Activated T-helper 9 cell treated with anti-CD3 and anti-CD28 coated beads, Interleukin-2, amount 50 U/mL, for 16 hours (primary cell): ENCODE measurements at regions not wholly inside any gene's neighbourhood (a gene's known extent, or its start where the extent isn't known, plus 50 kb on each side); places are given as distances from the start of the nearest gene placed in this dataset.

Source experiments
- DNase-seq: peaks from one replicate; pipeline ENCODE4 v3.0.0-alpha.2; 2020; ENCODE audit warnings: low read depth

- DNase-seq = no peak
Measured at GRCh38 chr5:152270096-152270495, 135.0 kb downstream of the NMUR2 start.

GRCh38 chr5:152269533-152269932 lies 135.5 kb downstream of the NMUR2 start:
- DNase-seq = no peak

DNA sequence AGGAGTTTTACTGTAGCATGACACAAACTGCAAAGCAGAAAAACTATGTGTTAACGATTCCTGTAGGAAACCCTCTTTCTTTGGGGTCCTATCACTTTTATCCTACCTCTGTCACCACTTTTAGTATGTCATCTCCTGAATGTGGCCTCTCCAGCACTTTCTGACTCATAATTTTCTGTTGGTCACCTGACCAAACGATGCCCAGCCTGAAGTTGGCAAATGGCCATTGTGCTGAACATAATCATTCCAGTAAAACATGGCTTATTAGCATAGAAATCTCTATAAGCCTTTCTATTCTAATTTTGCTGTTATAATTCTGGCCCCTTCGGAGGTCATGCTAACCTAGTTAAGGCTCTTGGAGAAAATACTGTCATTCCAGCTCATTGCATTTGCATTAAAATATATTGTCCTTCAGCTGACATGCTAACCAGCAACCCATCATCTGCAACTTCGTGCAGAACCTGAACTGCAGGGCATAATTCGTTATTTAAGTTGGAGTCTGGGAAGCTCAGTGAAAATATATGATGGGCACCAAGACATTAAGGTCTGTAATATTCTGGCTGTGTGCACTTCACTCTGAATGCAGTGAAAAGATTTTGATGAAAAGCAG lies 140.3 kb downstream of the NMUR2 start:
- DNase-seq = no peak

GRCh38 chr5:152262667-152263066 lies 142.4 kb downstream of the NMUR2 start:
- DNase-seq = no peak

- no peak for DNase-seq
Measured at GRCh38 chr5:152260940-152261339, 144.1 kb downstream of the NMUR2 start.

DNA sequence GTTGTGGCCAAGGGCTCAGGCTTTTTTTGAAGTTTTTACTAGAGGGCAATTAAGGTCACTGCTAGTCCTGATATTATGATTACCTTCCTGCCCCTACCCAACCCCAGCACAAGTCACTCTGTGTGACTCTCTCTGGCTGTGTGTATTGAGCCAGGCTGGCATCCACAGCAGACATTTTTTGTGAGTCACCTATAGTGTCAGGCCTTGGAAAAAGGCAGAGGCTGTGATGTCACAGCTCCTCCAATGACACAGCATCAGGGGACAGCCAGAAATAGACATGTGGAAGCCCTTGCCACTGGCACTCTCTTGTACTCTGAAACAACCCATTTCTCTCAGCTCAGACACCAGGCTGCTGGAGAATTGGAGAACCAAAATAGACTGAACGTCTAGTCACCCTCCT lies 145.4 kb downstream of the NMUR2 start:
- no peak for DNase-seq

DNA sequence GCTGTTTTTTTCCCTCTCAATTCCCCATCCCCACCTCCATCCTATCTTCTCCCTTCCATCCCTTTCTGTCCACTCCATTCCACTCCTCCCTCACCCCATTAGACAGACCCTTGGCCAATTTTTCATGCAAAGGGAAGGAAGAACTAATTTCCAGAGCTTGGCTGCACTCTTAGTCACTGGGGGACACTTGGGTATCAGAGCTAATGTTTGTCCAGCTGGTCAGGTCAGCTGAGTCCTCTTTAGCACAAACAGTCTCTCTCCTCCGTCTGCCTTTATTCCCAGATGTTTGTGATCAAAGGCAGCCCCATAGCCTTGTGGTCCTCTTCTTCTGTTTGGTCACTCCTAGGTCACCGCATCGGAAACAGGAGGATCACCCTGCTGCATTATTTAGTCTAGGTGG lies 148.5 kb downstream of the NMUR2 start:
- DNase-seq = no peak

DNA sequence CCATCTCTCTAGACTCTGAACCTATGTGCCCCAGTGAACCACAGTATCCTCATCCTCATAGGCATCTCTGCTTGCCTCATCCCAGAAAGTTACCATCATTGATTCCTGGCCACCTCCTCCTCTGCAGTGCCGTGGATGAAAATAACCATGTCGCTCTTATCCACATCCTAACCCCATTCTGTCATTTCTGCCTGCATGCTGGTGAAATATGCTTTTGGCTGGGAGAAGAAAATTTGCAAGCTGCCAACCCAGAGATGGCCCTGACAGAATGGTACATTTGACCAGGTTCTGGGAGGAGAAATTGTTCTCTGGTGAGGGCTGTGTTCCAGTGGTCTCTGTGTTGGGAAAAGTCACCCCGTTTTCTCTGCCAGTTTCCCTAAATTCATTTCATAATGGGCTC lies 149.7 kb downstream of the NMUR2 start:
- no peak for DNase-seq

GRCh38 chr5:152247850-152248385 lies 157.2 kb downstream of the NMUR2 start:
- no peak for DNase-seq

DNA sequence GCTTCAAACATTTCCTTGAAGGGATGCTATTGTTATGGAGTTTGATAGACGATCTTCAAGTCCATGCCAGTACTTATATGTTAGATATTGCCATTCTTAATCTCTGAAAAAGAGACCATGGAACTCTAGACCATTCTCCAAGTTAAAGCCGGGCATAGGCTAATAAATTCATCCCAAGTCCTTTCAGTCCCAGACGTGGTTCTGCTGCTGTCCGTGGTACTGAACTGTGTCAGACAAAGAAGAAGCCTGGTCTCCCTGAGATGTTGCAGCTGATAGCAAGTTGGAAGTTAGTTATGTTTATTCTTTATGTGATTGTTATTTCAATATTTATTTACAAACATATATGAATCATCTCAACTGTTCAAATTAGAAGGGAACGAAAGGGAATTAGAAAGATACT lies 158.7 kb downstream of the NMUR2 start:
- DNase-seq = no peak

DNA sequence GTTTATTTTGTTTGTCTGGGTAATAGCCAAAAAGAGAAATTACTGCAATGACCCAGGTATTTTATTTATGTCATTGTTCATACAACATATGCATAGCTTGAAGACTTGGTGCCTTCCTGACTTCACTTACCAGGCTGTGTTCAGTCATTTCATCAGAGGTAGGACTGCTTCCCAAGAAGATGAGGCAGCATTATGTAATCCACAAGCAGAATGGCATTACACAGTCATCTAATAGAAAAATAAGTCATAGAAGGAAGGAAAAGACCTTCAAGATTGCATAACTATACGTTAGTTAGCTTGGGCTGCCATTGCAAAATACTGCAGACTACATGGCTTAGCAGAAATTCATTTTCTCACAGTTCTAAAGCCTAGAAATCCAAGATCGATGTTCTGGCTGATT lies 167.5 kb downstream of the NMUR2 start:
- DNase-seq = no peak

GRCh38 chr5:152226191-152226590 lies 178.9 kb downstream of the NMUR2 start:
- no peak for DNase-seq

GRCh38 chr5:152221721-152222629 lies 183.1 kb downstream of the NMUR2 start:
- no peak for DNase-seq

DNA sequence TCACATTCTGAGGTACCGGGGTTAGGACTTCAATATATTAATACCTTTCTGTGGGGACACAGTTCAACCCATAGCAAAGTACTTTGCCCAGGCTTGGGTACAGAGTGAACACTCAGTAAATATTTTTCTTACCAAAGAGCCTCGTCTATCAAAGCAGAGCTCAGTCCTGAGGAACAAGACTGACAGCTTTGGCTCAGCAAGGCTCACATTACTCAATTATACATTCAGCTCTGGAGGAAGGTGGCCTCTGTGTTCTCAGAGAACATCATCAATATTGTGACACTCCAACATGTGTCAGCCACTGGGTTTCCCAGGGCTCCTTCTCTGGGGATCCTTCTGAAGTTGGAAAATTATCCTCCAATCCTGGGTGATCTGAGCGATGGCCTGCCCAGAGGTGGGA lies 186.4 kb downstream of the NMUR2 start:
- no peak for DNase-seq

DNA sequence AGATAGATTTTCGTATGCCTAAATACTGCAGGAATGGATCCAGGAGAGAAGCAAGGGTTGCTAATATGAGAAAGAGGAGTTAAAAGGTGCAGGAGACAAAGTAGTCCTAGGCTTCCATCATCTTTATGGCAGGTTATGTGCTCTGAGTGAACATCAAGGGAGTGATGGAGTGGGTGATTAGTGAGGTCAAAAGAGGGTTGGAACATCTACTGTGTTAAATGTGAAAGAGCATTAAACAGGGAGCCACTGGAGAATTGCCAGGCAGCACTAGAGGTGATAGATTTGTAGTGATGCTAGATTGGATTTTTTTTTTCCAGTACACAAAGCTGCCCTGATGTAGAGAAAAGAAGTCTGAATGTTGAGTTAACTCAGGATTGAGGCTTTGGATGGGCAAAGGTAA lies 199.3 kb downstream of the NMUR2 start:
- DNase-seq = no peak

DNA sequence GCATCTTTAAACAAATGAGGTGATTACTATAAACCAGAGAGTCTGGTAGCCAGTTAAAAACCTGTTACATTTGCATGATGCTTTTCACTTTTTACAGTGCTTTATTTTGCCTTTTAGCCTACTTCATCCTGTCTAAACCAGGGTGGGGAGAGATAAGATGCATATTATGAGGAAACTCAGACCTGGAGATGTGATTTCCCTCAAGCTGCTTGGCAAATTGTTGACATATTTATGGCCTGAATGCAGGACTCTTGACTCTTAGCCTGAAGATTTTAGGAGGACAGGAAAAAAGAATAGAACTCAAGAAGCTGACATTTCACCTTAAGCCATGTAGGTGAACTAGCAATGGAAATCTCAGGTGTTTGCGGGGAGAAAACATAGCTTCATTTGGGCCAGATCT lies 202.8 kb downstream of the NMUR2 start:
- no peak for DNase-seq

- DNase-seq = no peak
Measured at GRCh38 chr5:152193391-152194107, 211.5 kb downstream of the NMUR2 start.

GRCh38 chr5:152188251-152188650 lies 216.8 kb downstream of the NMUR2 start:
- DNase-seq = no peak

DNA sequence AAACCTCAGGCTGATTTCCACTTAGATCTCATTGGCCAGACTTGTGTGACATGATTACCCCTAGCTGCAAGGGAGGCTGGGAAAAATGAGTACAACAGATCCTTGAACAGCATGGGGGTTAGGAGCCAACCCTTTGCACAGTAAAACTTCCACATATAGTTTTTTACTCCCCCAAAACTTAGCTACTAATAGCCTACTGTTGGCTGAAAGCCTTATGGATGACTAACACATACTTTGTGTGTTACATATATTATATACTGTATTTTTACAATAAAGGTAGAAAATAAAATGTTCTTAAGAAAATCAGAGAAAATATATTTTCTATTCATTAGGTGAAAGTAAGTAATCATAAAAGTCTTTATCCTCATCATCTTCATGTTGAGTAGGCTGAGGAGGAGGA lies 217.4 kb downstream of the NMUR2 start:
- no peak for DNase-seq

DNA sequence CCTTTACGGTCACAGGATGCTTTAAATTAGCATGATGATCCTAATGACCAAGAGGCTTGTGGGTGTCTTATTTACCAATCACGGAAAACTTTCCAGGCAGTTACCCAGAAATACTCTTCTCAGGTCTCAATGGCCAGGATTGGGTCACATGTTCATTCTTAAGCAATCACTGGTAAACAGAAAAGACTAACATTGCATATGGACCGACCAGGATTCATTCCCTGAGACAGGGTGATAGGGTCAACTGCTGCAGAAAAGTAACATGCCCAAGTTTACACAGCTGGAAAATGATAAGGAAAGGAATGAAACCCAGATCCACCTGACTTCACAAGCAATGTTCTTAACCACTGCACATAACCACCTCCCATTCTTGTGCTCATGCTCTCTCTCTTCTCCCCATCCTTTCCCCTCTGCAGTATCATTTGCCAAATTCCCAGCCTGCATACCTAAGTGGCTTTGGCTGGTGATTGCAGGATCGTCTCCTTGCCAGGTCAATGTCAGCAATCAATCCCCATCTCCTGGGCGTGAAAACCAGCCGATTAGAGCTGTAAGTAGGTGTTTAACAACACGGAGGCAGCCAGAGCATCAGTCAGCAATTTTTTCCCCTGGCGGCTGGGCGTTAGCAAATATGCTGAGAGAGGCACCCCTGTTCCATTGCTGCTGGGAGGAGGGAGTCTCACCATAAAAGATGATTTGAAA lies 219.4 kb downstream of the NMUR2 start:
- DNase-seq = no peak

DNA sequence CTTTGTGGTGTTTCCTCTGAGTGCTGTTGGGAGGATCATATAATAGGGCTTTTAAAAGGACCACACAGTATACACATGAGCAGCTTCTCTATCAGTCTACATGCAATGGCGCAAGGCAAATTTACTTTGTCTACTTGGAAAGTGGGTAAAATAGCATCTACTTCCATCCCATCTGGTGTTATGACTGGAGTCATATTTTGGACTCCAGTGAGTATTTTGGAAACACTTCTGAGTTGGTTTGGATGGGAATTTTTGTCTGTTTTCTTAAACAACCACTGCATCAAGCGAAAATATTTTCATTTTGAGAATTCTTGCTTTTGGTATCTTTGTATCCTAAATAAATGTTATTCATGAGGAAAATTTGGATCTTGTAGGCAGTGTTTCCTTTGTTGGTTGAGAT lies 220.8 kb downstream of the NMUR2 start:
- no peak for DNase-seq

- no peak for DNase-seq
Measured at GRCh38 chr5:152181461-152181860, 223.6 kb downstream of the NMUR2 start.
